WTC11 (cell line): ENCODE measurements at regions not wholly inside any gene's neighbourhood (a gene's known extent, or its start where the extent isn't known, plus 50 kb on each side); places are given as distances from the start of the nearest gene placed in this dataset.

Experiments used
- ATAC-seq: fragments of 200-7000 bp; cut with Tn5 transposase; 2 replicates; pipeline ENCODE4 v1.10.0; 2021; ENCODE audit warnings: mild to moderate bottlenecking, moderate library complexity
- CTCF ChIA-PET: fragments of 300-600 bp; sonication (Branson Sonifier 250); formaldehyde crosslinking; loops from one replicate; lab custom pipeline; 2021; ENCODE audit warnings: antibody characterized with exemption; lab: Charles Lee
- POLR2A ChIA-PET: fragments of 350-600 bp; sonication (Branson Sonifier 250); formaldehyde crosslinking; loops from one replicate; lab custom pipeline; 2021; ENCODE audit warnings: antibody characterized with exemption; lab: Charles Lee
- DNase-seq: peaks from one replicate; pipeline ENCODE4 v3.0.0; 2021; ENCODE audit warnings: low spot score
- H3K27ac Mint-ChIP-seq: 2 replicates; pipeline ENCODE4 v1.8.0; 2021; ENCODE audit warnings: mixed read lengths
- H3K27me3 Mint-ChIP-seq: 2 replicates; pipeline ENCODE4 v1.8.0; 2021; ENCODE audit warnings: low read depth, mild to moderate bottlenecking, moderate library complexity, mixed read lengths
- H3K36me3 Mint-ChIP-seq: 2 replicates; pipeline ENCODE4 v1.8.0; 2021; ENCODE audit warnings: mixed read lengths
- H3K4me1 Mint-ChIP-seq: 2 replicates; pipeline ENCODE4 v1.8.0; 2022; ENCODE audit warnings: mixed read lengths
- H3K4me3 Mint-ChIP-seq: 2 replicates; pipeline ENCODE4 v1.8.0; 2021; ENCODE audit warnings: mild to moderate bottlenecking, moderate library complexity, mixed read lengths
- H3K9me3 Mint-ChIP-seq: 2 replicates; pipeline ENCODE4 v1.8.0; 2021; ENCODE audit warnings: mixed read lengths
- CREM ChIP-seq: sonication (generic); formaldehyde crosslinking; IDR thresholded peaks from 2 replicates; pipeline ENCODE4 v1.8.1; 2022; ENCODE audit warnings: mild to moderate bottlenecking, missing genetic modification reagents, moderate library complexity
- EMX1 ChIP-seq: fragments of 250-450 bp; sonication (Bioruptor Pico); IDR thresholded peaks from 2 replicates; pipeline ENCODE4 v1.8.0; 2021; ENCODE audit warnings: mild to moderate bottlenecking
- KAT7 ChIP-seq: sonication (generic); formaldehyde crosslinking; IDR thresholded peaks from 2 replicates; pipeline ENCODE4 v1.8.1; 2023; ENCODE audit warnings: missing genetic modification reagents, mild to moderate bottlenecking, borderline replicate concordance
- MXD4 ChIP-seq: fragments of 250-450 bp; sonication (Bioruptor Pico); IDR thresholded peaks from 2 replicates; pipeline ENCODE4 v1.8.0; 2021; ENCODE audit warnings: mild to moderate bottlenecking, moderate library complexity, borderline replicate concordance
- SOX15 ChIP-seq: fragments of 250-450 bp; sonication (Bioruptor Pico); IDR thresholded peaks from 2 replicates; pipeline ENCODE4 v1.9.0; 2021; ENCODE audit warnings: mild to moderate bottlenecking
- SP1 ChIP-seq: sonication (generic); formaldehyde crosslinking; conservative IDR thresholded peaks from 2 replicates; pipeline ENCODE4 v1.8.1; 2022; ENCODE audit warnings: missing genetic modification reagents
- TEAD4 ChIP-seq: sonication (generic); formaldehyde crosslinking; IDR thresholded peaks from 2 replicates; pipeline ENCODE4 v1.8.0; 2022; ENCODE audit warnings: mild to moderate bottlenecking, missing genetic modification reagents
- ZNF121 ChIP-seq: sonication (generic); formaldehyde crosslinking; IDR thresholded peaks from 2 replicates; pipeline ENCODE4 v1.8.0; 2023; ENCODE audit warnings: missing genetic modification reagents
- TF ChIP-seq, protein P1 (sequence below): fragments of 250-450 bp; sonication (Bioruptor Pico); conservative IDR thresholded peaks from 2 replicates; pipeline ENCODE4 v1.9.0; 2021; ENCODE audit warnings: mild to moderate bottlenecking
- TF ChIP-seq, protein P2 (sequence below): sonication (generic); formaldehyde crosslinking; IDR thresholded peaks from 2 replicates; pipeline ENCODE4 v1.8.0; 2022; ENCODE audit warnings: mild to moderate bottlenecking, missing genetic modification reagents
- TF ChIP-seq, protein P3 (sequence below): fragments of 250-450 bp; sonication (Bioruptor Pico); IDR thresholded peaks from 2 replicates; pipeline ENCODE4 v1.9.0; 2021; ENCODE audit warnings: mild to moderate bottlenecking
- TF ChIP-seq, protein P4 (sequence below): sonication (generic); formaldehyde crosslinking; IDR thresholded peaks from 2 replicates; pipeline ENCODE4 v1.8.1; 2022; ENCODE audit warnings: low read depth, mild to moderate bottlenecking, moderate library complexity, missing genetic modification reagents, borderline replicate concordance
- TF ChIP-seq, protein P5 (sequence below): sonication (generic); formaldehyde crosslinking; IDR thresholded peaks from 2 replicates; pipeline ENCODE4 v1.8.1; 2023; ENCODE audit warnings: mild to moderate bottlenecking, missing genetic modification reagents
- TF ChIP-seq, protein P6 (sequence below): fragments of 200-600 bp; IDR thresholded peaks from 2 replicates; pipeline ENCODE4 v1.8.0; 2022; ENCODE audit warnings: antibody characterized with exemption

DNA sequence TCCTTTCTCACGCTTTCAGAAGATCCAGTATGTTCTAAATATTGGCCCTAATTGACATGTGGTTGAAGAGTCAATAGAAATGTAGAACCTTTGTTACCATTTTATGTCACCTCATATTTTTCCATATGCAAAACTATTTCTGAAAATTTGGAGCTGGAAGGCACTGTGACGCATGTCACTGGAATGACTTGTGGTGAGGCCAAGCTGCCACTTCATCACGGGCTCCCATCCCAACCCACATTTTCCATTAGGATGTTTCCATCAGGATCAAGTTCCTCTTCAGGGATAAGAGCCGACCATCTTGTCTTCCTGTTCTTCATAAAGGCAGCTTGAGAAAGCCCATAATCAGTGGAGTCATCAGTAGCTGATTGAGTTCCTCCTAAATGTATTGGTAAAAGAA is 1241.7 kb downstream of the GATA3 start (continued):
- TF ChIP-seq, protein P1, sequence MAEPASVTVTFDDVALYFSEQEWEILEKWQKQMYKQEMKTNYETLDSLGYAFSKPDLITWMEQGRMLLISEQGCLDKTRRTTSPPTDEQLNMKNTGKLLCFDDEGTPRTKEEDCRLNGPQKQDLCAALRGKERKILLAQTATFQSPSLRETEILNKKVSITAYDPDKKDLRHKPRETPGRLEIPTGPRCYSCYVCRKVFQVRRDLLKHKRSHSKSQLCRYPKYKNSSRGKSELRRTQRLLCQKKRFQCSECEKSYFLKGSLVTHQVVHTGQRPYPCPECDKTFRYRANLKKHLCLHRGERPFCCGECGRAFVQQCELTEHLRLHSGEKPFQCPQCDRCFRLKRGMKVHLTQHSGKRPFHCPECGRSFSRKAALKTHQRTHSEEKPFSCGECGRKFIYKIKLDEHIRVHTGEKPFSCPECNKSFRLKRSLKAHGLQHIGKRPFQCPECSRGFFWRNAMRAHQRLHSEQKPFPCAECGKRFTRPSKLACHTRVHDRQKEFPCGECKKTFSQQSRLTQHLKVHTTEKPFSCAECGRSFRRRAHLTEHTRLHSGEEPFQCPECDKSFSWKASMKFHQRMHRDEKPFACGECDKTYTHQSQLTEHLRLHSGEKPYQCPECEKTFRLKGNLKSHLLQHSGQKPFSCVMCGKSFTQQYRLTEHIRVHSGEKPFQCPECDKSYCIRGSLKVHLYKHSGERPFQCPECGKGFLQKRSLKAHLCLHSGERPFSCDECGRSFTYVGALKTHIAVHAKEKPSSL (CRISPR knock-in tag) = no peak
- TF ChIP-seq EMX1 (CRISPR knock-in tag) = no peak
- TF ChIP-seq, protein P2, sequence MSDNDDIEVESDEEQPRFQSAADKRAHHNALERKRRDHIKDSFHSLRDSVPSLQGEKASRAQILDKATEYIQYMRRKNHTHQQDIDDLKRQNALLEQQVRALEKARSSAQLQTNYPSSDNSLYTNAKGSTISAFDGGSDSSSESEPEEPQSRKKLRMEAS (CRISPR knock-in tag) = no peak

DNA sequence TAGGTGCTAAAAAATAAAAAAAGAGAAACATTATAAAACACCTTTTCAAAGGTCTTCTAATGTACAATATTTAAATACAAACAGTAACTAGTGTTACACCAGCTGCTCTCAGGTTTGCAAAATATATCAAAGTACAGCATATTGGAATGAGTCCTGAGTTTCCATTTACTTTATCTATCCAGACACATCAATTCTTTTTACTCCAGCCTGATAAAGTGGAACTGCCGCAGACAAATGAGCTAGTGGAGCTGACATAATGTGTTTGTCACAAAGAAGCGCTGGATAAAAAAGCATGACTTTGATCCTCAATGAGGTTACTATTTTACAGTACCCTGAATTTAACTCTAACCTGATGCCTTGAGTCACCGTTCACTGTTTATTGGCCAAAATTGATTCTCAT is 1243.1 kb downstream of the GATA3 start:
- no peak for DNase-seq
- peaks cover 17% of the 10 kb centered on the region for H3K4me1 Mint-ChIP-seq
- POLR2A ChIA-PET = no interaction called here
- H3K27me3 Mint-ChIP-seq = peaks cover 3% of the 10 kb centered on the region; the same call in 1 of the 2 replicates
- TF ChIP-seq, protein P3, sequence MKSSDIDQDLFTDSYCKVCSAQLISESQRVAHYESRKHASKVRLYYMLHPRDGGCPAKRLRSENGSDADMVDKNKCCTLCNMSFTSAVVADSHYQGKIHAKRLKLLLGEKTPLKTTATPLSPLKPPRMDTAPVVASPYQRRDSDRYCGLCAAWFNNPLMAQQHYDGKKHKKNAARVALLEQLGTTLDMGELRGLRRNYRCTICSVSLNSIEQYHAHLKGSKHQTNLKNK (CRISPR knock-in tag) = no peak
- TF ChIP-seq, protein P4, sequence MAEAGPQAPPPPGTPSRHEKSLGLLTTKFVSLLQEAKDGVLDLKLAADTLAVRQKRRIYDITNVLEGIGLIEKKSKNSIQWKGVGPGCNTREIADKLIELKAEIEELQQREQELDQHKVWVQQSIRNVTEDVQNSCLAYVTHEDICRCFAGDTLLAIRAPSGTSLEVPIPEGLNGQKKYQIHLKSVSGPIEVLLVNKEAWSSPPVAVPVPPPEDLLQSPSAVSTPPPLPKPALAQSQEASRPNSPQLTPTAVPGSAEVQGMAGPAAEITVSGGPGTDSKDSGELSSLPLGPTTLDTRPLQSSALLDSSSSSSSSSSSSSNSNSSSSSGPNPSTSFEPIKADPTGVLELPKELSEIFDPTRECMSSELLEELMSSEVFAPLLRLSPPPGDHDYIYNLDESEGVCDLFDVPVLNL (CRISPR knock-in tag) = no peak
- TF ChIP-seq MXD4 = no peak
- no peak for TF ChIP-seq KAT7
- H3K4me3 Mint-ChIP-seq = no peak overlapping the region
- H3K27ac Mint-ChIP-seq = no peak overlapping the region
- no peaks in the 10 kb centered on the region for H3K36me3 Mint-ChIP-seq
- no peak for ATAC-seq
- CTCF ChIA-PET = no interaction called here
- no peaks in the 10 kb centered on the region for H3K9me3 Mint-ChIP-seq

DNA sequence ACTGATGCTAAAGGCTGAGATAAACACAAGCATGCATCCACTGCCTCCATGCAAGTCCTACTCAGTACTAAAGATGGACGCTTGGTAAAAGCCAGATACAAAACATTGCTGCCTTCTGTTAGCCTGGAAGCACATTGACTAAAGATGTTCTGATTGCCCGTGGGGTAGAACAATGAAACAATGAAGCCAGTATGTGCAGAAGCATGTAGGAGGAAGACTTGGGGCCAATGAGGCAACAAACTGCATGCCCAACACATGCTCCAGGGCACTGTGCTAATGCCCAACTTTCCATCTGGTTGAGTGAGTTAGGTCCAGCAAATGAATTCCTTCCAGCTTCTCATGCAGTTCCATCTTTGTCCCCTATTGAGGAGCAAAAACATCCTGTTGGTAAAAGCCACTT is 1245.5 kb downstream of the GATA3 start:
- no peak for DNase-seq
- ChIA-PET CTCF (no interaction called here), POLR2A (no interaction called here)
- no peaks in the 10 kb centered on the region for H3K36me3 Mint-ChIP-seq
- H3K4me1 Mint-ChIP-seq = peaks cover 12% of the 10 kb centered on the region
- ATAC-seq = no peak
- no peak overlapping the region for H3K27ac Mint-ChIP-seq
- TF ChIP-seq CREM = no peak
- TF ChIP-seq, all 79 proteins: peak for 0
- Mint-ChIP-seq H3K9me3 (no peaks in the 10 kb centered on the region), H3K27me3 (no peaks in the 10 kb centered on the region; the same call in 1 of the 2 replicates), H3K4me3 (no peak overlapping the region)

DNA sequence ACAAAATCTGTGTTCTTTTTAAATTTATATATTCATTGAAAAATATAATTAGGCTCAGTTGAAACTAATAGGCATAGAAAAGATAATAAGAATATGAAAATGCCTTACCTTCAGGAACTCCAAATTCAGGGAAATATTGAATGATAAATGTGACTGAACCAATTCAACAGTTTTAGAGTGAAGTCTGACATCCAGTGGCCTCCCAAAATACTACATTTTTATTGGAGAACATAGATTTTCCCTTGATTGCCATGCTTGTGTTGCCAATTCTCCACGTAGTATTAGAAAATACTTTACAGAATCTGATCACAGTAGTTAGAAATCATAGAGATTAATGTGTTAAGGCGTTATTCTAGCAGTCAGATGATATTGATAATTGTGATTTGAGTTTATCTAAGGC is 1246.7 kb downstream of the GATA3 start:
- DNase-seq (no peak), ATAC-seq (no peak)
- no peak for TF ChIP-seq SP1 (CRISPR knock-in tag)
- no peak for TF ChIP-seq ZNF121 (CRISPR knock-in tag)
- TF ChIP-seq TEAD4 (CRISPR knock-in tag) = no peak
- TF ChIP-seq, protein P5, sequence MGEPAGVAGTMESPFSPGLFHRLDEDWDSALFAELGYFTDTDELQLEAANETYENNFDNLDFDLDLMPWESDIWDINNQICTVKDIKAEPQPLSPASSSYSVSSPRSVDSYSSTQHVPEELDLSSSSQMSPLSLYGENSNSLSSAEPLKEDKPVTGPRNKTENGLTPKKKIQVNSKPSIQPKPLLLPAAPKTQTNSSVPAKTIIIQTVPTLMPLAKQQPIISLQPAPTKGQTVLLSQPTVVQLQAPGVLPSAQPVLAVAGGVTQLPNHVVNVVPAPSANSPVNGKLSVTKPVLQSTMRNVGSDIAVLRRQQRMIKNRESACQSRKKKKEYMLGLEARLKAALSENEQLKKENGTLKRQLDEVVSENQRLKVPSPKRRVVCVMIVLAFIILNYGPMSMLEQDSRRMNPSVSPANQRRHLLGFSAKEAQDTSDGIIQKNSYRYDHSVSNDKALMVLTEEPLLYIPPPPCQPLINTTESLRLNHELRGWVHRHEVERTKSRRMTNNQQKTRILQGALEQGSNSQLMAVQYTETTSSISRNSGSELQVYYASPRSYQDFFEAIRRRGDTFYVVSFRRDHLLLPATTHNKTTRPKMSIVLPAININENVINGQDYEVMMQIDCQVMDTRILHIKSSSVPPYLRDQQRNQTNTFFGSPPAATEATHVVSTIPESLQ (CRISPR knock-in tag) = no peak
- TF ChIP-seq, protein P6, sequence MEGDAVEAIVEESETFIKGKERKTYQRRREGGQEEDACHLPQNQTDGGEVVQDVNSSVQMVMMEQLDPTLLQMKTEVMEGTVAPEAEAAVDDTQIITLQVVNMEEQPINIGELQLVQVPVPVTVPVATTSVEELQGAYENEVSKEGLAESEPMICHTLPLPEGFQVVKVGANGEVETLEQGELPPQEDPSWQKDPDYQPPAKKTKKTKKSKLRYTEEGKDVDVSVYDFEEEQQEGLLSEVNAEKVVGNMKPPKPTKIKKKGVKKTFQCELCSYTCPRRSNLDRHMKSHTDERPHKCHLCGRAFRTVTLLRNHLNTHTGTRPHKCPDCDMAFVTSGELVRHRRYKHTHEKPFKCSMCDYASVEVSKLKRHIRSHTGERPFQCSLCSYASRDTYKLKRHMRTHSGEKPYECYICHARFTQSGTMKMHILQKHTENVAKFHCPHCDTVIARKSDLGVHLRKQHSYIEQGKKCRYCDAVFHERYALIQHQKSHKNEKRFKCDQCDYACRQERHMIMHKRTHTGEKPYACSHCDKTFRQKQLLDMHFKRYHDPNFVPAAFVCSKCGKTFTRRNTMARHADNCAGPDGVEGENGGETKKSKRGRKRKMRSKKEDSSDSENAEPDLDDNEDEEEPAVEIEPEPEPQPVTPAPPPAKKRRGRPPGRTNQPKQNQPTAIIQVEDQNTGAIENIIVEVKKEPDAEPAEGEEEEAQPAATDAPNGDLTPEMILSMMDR = no peak
- no peak for TF ChIP-seq SOX15 (CRISPR knock-in tag)
- Mint-ChIP-seq H3K27ac (no peak overlapping the region), H3K4me3 (no peak overlapping the region), H3K4me1 (peaks cover 7% of the 10 kb centered on the region), H3K9me3 (no peaks in the 10 kb centered on the region), H3K27me3 (no peaks in the 10 kb centered on the region; the same call in 1 of the 2 replicates), H3K36me3 (no peaks in the 10 kb centered on the region)
- CTCF ChIA-PET = no interaction called here
- POLR2A ChIA-PET = no interaction called here
